ENCODE measurements at regions not wholly inside any gene's neighbourhood (a gene's known extent, or its start where the extent isn't known, plus 50 kb on each side); places are given as distances from the start of the nearest gene placed in this dataset.

GRCh38 chr2:219876931-219877330 lies 249.5 kb downstream of the SLC4A3 start:
- Histone ChIP-seq H2BK5ac (ENCODE audit: low read length) (peak overlapping the region; percentile 27), H3K36me3 (ENCODE audit: control insufficient read depth, insufficient read depth, low read length) (no peaks in the 10 kb centered on the region), H3K4me2 (ENCODE audit: low read length) (no peak overlapping the region), H3K23ac (ENCODE audit: low read length) (no peak overlapping the region), H3K4ac (ENCODE audit: low read depth, low read length) (no peak overlapping the region), H3K27me3 (ENCODE audit: insufficient read depth, low read length, poor library complexity) (no peaks in the 10 kb centered on the region), H3K4me3 (ENCODE audit: low read length) (no peak overlapping the region), H3K79me1 (ENCODE audit: low read length) (no peaks in the 10 kb centered on the region), H3K18ac (ENCODE audit: low read length) (peak overlapping the region; percentile 42), H4K5ac (ENCODE audit: low read length) (no peak overlapping the region), H4K8ac (ENCODE audit: low read depth, low read length) (no peak overlapping the region), H3K27ac (ENCODE audit: low read depth, low read length) (no peak overlapping the region), H3K56ac (ENCODE audit: low read length) (no peak overlapping the region), H2BK120ac (ENCODE audit: low read depth, low read length) (no peak overlapping the region), H3K79me2 (ENCODE audit: control insufficient read depth, insufficient read depth, low read length) (no peaks in the 10 kb centered on the region), H3K4me1 (ENCODE audit: control insufficient read depth, low read depth, low read length) (peaks cover 9% of the 10 kb centered on the region), H2BK15ac (replicated peaks; ENCODE audit: low read depth) (no peak overlapping the region), H3K9ac (ENCODE audit: low read length) (no peak overlapping the region), H2AK5ac (ENCODE audit: low read length) (no peak overlapping the region)
- WGBS (ENCODE audit: extremely low coverage, insufficient coverage, low lambda C conversion rate), result no CpG with 5 or more reads among the region's 4 CpGs
- peak; percentile 60 for DNase-seq

GRCh38 chr2:219877728-219878127 lies 250.3 kb downstream of the SLC4A3 start:
- Histone ChIP-seq H3K18ac (ENCODE audit: low read length) (no peak overlapping the region), H3K4me2 (ENCODE audit: low read length) (no peak overlapping the region), H3K4ac (ENCODE audit: low read depth, low read length) (no peak overlapping the region), H3K9ac (ENCODE audit: low read length) (no peak overlapping the region), H2BK15ac (replicated peaks; ENCODE audit: low read depth) (no peak overlapping the region), H4K8ac (ENCODE audit: low read depth, low read length) (no peak overlapping the region), H3K23ac (ENCODE audit: low read length) (no peak overlapping the region), H3K79me1 (ENCODE audit: low read length) (no peaks in the 10 kb centered on the region), H3K27me3 (ENCODE audit: insufficient read depth, low read length, poor library complexity) (no peaks in the 10 kb centered on the region), H2BK120ac (ENCODE audit: low read depth, low read length) (no peak overlapping the region), H3K27ac (ENCODE audit: low read depth, low read length) (no peak overlapping the region), H2BK5ac (ENCODE audit: low read length) (no peak overlapping the region), H2AK5ac (ENCODE audit: low read length) (no peak overlapping the region), H3K4me1 (ENCODE audit: control insufficient read depth, low read depth, low read length) (peaks cover 6% of the 10 kb centered on the region), H3K4me3 (ENCODE audit: low read length) (no peak overlapping the region), H3K56ac (ENCODE audit: low read length) (no peak overlapping the region), H3K79me2 (ENCODE audit: control insufficient read depth, insufficient read depth, low read length) (no peaks in the 10 kb centered on the region), H4K5ac (ENCODE audit: low read length) (no peak overlapping the region), H3K36me3 (ENCODE audit: control insufficient read depth, insufficient read depth, low read length) (no peaks in the 10 kb centered on the region)
- no peak for DNase-seq
- no CpG with 5 or more reads among the region's 5 CpGs for WGBS (ENCODE audit: extremely low coverage, insufficient coverage, low lambda C conversion rate)

GRCh38 chr2:219878516-219878915 lies 251.1 kb downstream of the SLC4A3 start:
- no peak overlapping the region for H3K56ac ChIP-seq (ENCODE audit: low read length)
- no peak overlapping the region for H2AK5ac ChIP-seq (ENCODE audit: low read length)
- no CpG with 5 or more reads among the region's 5 CpGs for WGBS (ENCODE audit: extremely low coverage, insufficient coverage, low lambda C conversion rate)
- no peak overlapping the region for H2BK5ac ChIP-seq (ENCODE audit: low read length)
- H3K4me2 ChIP-seq (ENCODE audit: low read length), result no peak overlapping the region
- H3K79me2 ChIP-seq (ENCODE audit: control insufficient read depth, insufficient read depth, low read length), result no peaks in the 10 kb centered on the region
- no peak overlapping the region for H2BK15ac ChIP-seq (replicated peaks; ENCODE audit: low read depth)
- no peaks in the 10 kb centered on the region for H3K79me1 ChIP-seq (ENCODE audit: low read length)
- H3K9ac ChIP-seq (ENCODE audit: low read length), result no peak overlapping the region
- H3K27me3 ChIP-seq (ENCODE audit: insufficient read depth, low read length, poor library complexity), result no peaks in the 10 kb centered on the region
- no peak overlapping the region for H2BK120ac ChIP-seq (ENCODE audit: low read depth, low read length)
- no peak for DNase-seq
- H3K27ac ChIP-seq (ENCODE audit: low read depth, low read length), result no peak overlapping the region
- H3K23ac ChIP-seq (ENCODE audit: low read length), result no peak overlapping the region
- no peak overlapping the region for H3K4me3 ChIP-seq (ENCODE audit: low read length)
- no peaks in the 10 kb centered on the region for H3K36me3 ChIP-seq (ENCODE audit: control insufficient read depth, insufficient read depth, low read length)
- peaks cover 6% of the 10 kb centered on the region for H3K4me1 ChIP-seq (ENCODE audit: control insufficient read depth, low read depth, low read length)
- no peak overlapping the region for H4K5ac ChIP-seq (ENCODE audit: low read length)
- no peak overlapping the region for H4K8ac ChIP-seq (ENCODE audit: low read depth, low read length)
- H3K4ac ChIP-seq (ENCODE audit: low read depth, low read length), result no peak overlapping the region
- no peak overlapping the region for H3K18ac ChIP-seq (ENCODE audit: low read length)

- Histone ChIP-seq H3K27me3 (ENCODE audit: insufficient read depth, low read length, poor library complexity) (no peaks in the 10 kb centered on the region), H2BK5ac (ENCODE audit: low read length) (no peak overlapping the region), H3K4ac (ENCODE audit: low read depth, low read length) (no peak overlapping the region), H3K56ac (ENCODE audit: low read length) (no peak overlapping the region), H3K4me1 (ENCODE audit: control insufficient read depth, low read depth, low read length) (peaks cover 2% of the 10 kb centered on the region), H2AK5ac (ENCODE audit: low read length) (no peak overlapping the region), H3K4me3 (ENCODE audit: low read length) (no peak overlapping the region), H3K36me3 (ENCODE audit: control insufficient read depth, insufficient read depth, low read length) (no peaks in the 10 kb centered on the region), H2BK120ac (ENCODE audit: low read depth, low read length) (no peak overlapping the region), H2BK15ac (replicated peaks; ENCODE audit: low read depth) (no peak overlapping the region), H3K4me2 (ENCODE audit: low read length) (no peak overlapping the region), H3K79me1 (ENCODE audit: low read length) (no peaks in the 10 kb centered on the region), H3K18ac (ENCODE audit: low read length) (no peak overlapping the region), H3K23ac (ENCODE audit: low read length) (no peak overlapping the region), H3K27ac (ENCODE audit: low read depth, low read length) (no peak overlapping the region), H3K9ac (ENCODE audit: low read length) (no peak overlapping the region), H3K79me2 (ENCODE audit: control insufficient read depth, insufficient read depth, low read length) (no peaks in the 10 kb centered on the region), H4K8ac (ENCODE audit: low read depth, low read length) (no peak overlapping the region), H4K5ac (ENCODE audit: low read length) (no peak overlapping the region)
- DNase-seq, result no peak
- no CpG with 5 or more reads among the region's 3 CpGs for WGBS (ENCODE audit: extremely low coverage, insufficient coverage, low lambda C conversion rate)
These were observed 254.4 kb downstream of the SLC4A3 start for GRCh38 chr2:219881851-219882250.

GRCh38 chr2:219886615-219887014 lies 259.2 kb downstream of the SLC4A3 start:
- WGBS (ENCODE audit: extremely low coverage, insufficient coverage, low lambda C conversion rate), result no CpG with 5 or more reads among the region's 2 CpGs
- peak; percentile 60 for DNase-seq
- no peak overlapping the region for H3K9ac ChIP-seq (ENCODE audit: low read length)
- no peak overlapping the region for H2AK5ac ChIP-seq (ENCODE audit: low read length)
- no peak overlapping the region for H3K23ac ChIP-seq (ENCODE audit: low read length)
- no peaks in the 10 kb centered on the region for H3K79me1 ChIP-seq (ENCODE audit: low read length)
- H4K8ac ChIP-seq (ENCODE audit: low read depth, low read length), result no peak overlapping the region
- H3K79me2 ChIP-seq (ENCODE audit: control insufficient read depth, insufficient read depth, low read length), result no peaks in the 10 kb centered on the region
- H3K4me1 ChIP-seq (ENCODE audit: control insufficient read depth, low read depth, low read length), result no peaks in the 10 kb centered on the region
- no peaks in the 10 kb centered on the region for H3K36me3 ChIP-seq (ENCODE audit: control insufficient read depth, insufficient read depth, low read length)
- no peaks in the 10 kb centered on the region for H3K27me3 ChIP-seq (ENCODE audit: insufficient read depth, low read length, poor library complexity)
- no peak overlapping the region for H3K56ac ChIP-seq (ENCODE audit: low read length)
- H2BK120ac ChIP-seq (ENCODE audit: low read depth, low read length), result no peak overlapping the region
- no peak overlapping the region for H2BK5ac ChIP-seq (ENCODE audit: low read length)
- H3K4ac ChIP-seq (ENCODE audit: low read depth, low read length), result no peak overlapping the region
- H4K5ac ChIP-seq (ENCODE audit: low read length), result no peak overlapping the region
- no peak overlapping the region for H3K27ac ChIP-seq (ENCODE audit: low read depth, low read length)
- no peak overlapping the region for H3K18ac ChIP-seq (ENCODE audit: low read length)
- H2BK15ac ChIP-seq (replicated peaks; ENCODE audit: low read depth), result no peak overlapping the region
- no peak overlapping the region for H3K4me2 ChIP-seq (ENCODE audit: low read length)
- H3K4me3 ChIP-seq (ENCODE audit: low read length), result no peak overlapping the region

GRCh38 chr2:219887870-219888269 lies 260.4 kb downstream of the SLC4A3 start:
- no CpG with 5 or more reads among the region's 4 CpGs for WGBS (ENCODE audit: extremely low coverage, insufficient coverage, low lambda C conversion rate)
- Histone ChIP-seq H3K79me1 (ENCODE audit: low read length) (no peaks in the 10 kb centered on the region), H3K4ac (ENCODE audit: low read depth, low read length) (no peak overlapping the region), H3K4me2 (ENCODE audit: low read length) (no peak overlapping the region), H3K23ac (ENCODE audit: low read length) (no peak overlapping the region), H3K18ac (ENCODE audit: low read length) (no peak overlapping the region), H3K27me3 (ENCODE audit: insufficient read depth, low read length, poor library complexity) (no peaks in the 10 kb centered on the region), H3K27ac (ENCODE audit: low read depth, low read length) (no peak overlapping the region), H3K79me2 (ENCODE audit: control insufficient read depth, insufficient read depth, low read length) (no peaks in the 10 kb centered on the region), H4K5ac (ENCODE audit: low read length) (no peak overlapping the region), H3K56ac (ENCODE audit: low read length) (no peak overlapping the region), H3K9ac (ENCODE audit: low read length) (no peak overlapping the region), H4K8ac (ENCODE audit: low read depth, low read length) (no peak overlapping the region), H2BK120ac (ENCODE audit: low read depth, low read length) (no peak overlapping the region), H3K4me3 (ENCODE audit: low read length) (no peak overlapping the region), H3K4me1 (ENCODE audit: control insufficient read depth, low read depth, low read length) (no peaks in the 10 kb centered on the region), H2BK5ac (ENCODE audit: low read length) (no peak overlapping the region), H3K36me3 (ENCODE audit: control insufficient read depth, insufficient read depth, low read length) (no peaks in the 10 kb centered on the region), H2AK5ac (ENCODE audit: low read length) (no peak overlapping the region), H2BK15ac (replicated peaks; ENCODE audit: low read depth) (no peak overlapping the region)
- no peak for DNase-seq

All from mesendoderm (in vitro differentiated cells).